GM19043 (cell line): ENCODE measurements at regions not wholly inside any gene's neighbourhood (a gene's known extent, or its start where the extent isn't known, plus 50 kb on each side); places are given as distances from the start of the nearest gene placed in this dataset.

ENCODE experiments used
- ATAC-seq: cut with Tn5 transposase; IDR thresholded peaks from one replicate; pipeline ENCODE4 v1.9.1; 2021; ENCODE audit warnings: low read depth; ENCODE audit not compliant: unreplicated experiment

- no peak for ATAC-seq
These were observed 455.9 kb upstream of the USP15 start for GRCh38 chr12:61804301-61804700.

GRCh38 chr12:61808856-61809255 is 451.3 kb upstream of the USP15 start:
- no peak for ATAC-seq

- no peak for ATAC-seq
These were observed 449.7 kb upstream of the USP15 start for GRCh38 chr12:61810486-61810885.

GRCh38 chr12:61821381-61821780 is 438.8 kb upstream of the USP15 start:
- ATAC-seq, result no peak

- no peak for ATAC-seq
These were observed 437.1 kb upstream of the USP15 start for GRCh38 chr12:61823102-61823501.

GRCh38 chr12:61846765-61847164 is 413.4 kb upstream of the USP15 start:
- no peak for ATAC-seq

GRCh38 chr12:61848893-61849292 is 411.3 kb upstream of the USP15 start:
- no peak for ATAC-seq

- no peak for ATAC-seq
These were observed 406.3 kb upstream of the USP15 start for GRCh38 chr12:61853945-61854344.

GRCh38 chr12:61854902-61855301 is 405.3 kb upstream of the USP15 start:
- no peak for ATAC-seq

- ATAC-seq, result no peak
These were observed 402.2 kb upstream of the USP15 start for GRCh38 chr12:61857968-61858367.

GRCh38 chr12:61860451-61860850 is 399.8 kb upstream of the USP15 start:
- ATAC-seq, result no peak

GRCh38 chr12:61862986-61863385 is 397.2 kb upstream of the USP15 start:
- ATAC-seq, result no peak

GRCh38 chr12:61863811-61864210 is 396.4 kb upstream of the USP15 start:
- no peak for ATAC-seq

- no peak for ATAC-seq
These were observed 390.4 kb upstream of the USP15 start for GRCh38 chr12:61869796-61870195.

GRCh38 chr12:61870658-61871484 is 389.3 kb upstream of the USP15 start:
- no peak for ATAC-seq

GRCh38 chr12:61871485-61871810 is 388.8 kb upstream of the USP15 start:
- ATAC-seq, result no peak

GRCh38 chr12:61879229-61879628 is 381.0 kb upstream of the USP15 start:
- no peak for ATAC-seq

GRCh38 chr12:61880186-61880585 is 380.0 kb upstream of the USP15 start:
- no peak for ATAC-seq

- ATAC-seq, result no peak
These were observed 368.6 kb upstream of the USP15 start for GRCh38 chr12:61891632-61892031.

GRCh38 chr12:61894168-61894567 is 366.0 kb upstream of the USP15 start:
- ATAC-seq, result no peak

- no peak for ATAC-seq
These were observed 363.8 kb upstream of the USP15 start for GRCh38 chr12:61896436-61896835.

- no peak for ATAC-seq
These were observed 357.8 kb upstream of the USP15 start for GRCh38 chr12:61902403-61902802.

- no peak for ATAC-seq
These were observed 349.1 kb upstream of the USP15 start for GRCh38 chr12:61911113-61911512.
